GM18505 (cell line): ENCODE measurements at regions not wholly inside any gene's neighbourhood (a gene's known extent, or its start where the extent isn't known, plus 50 kb on each side); places are given as distances from the start of the nearest gene placed in this dataset.
"Not testable (repeated sequence)": the region's sequence is repeated elsewhere in the genome, so short reads cannot be mapped to it uniquely, and the experiment has no call there.

Experiments
- ATAC-seq: cut with Tn5 transposase; IDR thresholded peaks from one replicate; pipeline ENCODE4 v1.9.1; 2021; ENCODE audit not compliant: unreplicated experiment
- POLR2A ChIP-seq: IDR thresholded peaks from 4 replicates; pipeline ENCODE4 v1.6.1; 2011; ENCODE audit warnings: borderline replicate concordance; ENCODE audit not compliant: insufficient read depth, insufficient read length; ENCODE audit errors: extremely low read depth

- no peak for TF ChIP-seq POLR2A
- ATAC-seq, result no peak
These were observed 111.6 kb upstream of the RREB1 start for GRCh38 chr6:6996124-6996523.

GRCh38 chr6:6997263-6998193 lies 110.2 kb upstream of the RREB1 start:
- TF ChIP-seq POLR2A, result no peak
- no peak for ATAC-seq

GRCh38 chr6:6998194-6998569 lies 109.6 kb upstream of the RREB1 start:
- no peak for ATAC-seq
- TF ChIP-seq POLR2A, result no peak

GRCh38 chr6:7000825-7001777 lies 106.7 kb upstream of the RREB1 start:
- no peak for TF ChIP-seq POLR2A
- no peak for ATAC-seq

GRCh38 chr6:7003041-7003440 lies 104.7 kb upstream of the RREB1 start:
- no peak for ATAC-seq
- no peak for TF ChIP-seq POLR2A

GRCh38 chr6:7004581-7005297 lies 103.0 kb upstream of the RREB1 start:
- no peak for ATAC-seq
- no peak for TF ChIP-seq POLR2A

- ATAC-seq, result no peak
- no peak for TF ChIP-seq POLR2A
These were observed 101.1 kb upstream of the RREB1 start for GRCh38 chr6:7006515-7007191.

GRCh38 chr6:7008451-7008988 lies 99.2 kb upstream of the RREB1 start:
- no peak for TF ChIP-seq POLR2A
- no peak for ATAC-seq

- no peak for ATAC-seq
- no peak for TF ChIP-seq POLR2A
These were observed 91.5 kb upstream of the RREB1 start for GRCh38 chr6:7016226-7016625.

- TF ChIP-seq POLR2A, result no peak
- no peak for ATAC-seq
These were observed 86.5 kb upstream of the RREB1 start for GRCh38 chr6:7021301-7021700.

GRCh38 chr6:7025861-7026260 lies 81.9 kb upstream of the RREB1 start:
- no peak for ATAC-seq
- TF ChIP-seq POLR2A, result no peak

GRCh38 chr6:7028963-7029362 lies 78.8 kb upstream of the RREB1 start:
- ATAC-seq, result not testable (repeated sequence)

GRCh38 chr6:7030968-7031367 lies 76.8 kb upstream of the RREB1 start:
- not testable (repeated sequence) for ATAC-seq
